GM18868 (cell line): ENCODE measurements at regions not wholly inside any gene's neighbourhood (a gene's known extent, or its start where the extent isn't known, plus 50 kb on each side); places are given as distances from the start of the nearest gene placed in this dataset.

Experiments
- ATAC-seq: cut with Tn5 transposase; IDR thresholded peaks from one replicate; pipeline ENCODE4 v1.9.1; 2021; ENCODE audit warnings: mild to moderate bottlenecking, moderate library complexity; ENCODE audit not compliant: unreplicated experiment

DNA sequence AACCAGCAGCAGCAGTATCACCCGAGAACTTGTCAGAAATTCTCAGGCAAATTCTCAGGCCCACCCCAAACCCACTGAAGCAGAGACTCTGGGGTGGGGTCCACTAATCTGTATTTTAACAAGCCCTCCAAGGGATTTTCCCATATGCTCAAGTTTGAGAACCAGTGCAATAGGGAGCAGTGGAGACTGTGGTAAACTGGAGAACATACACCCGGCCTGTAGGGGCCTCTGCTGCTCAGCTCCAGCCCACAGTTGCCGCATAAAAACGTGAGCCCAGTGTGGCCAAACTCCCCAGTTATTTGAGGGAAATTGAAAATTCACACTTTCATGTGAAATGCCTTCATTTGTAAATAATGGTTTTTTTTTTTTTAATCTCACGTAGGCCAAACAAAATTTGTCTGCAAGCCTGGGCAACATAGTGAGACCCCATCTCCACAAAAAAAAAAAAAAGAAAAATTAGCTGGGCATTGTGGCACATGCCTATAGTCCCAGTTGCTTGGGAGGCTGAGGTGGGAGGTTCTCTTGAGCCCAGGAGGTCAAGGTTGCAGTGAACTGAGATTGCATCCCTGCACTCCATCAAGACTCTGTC, 97.6 kb upstream of the ZMIZ1 start:
- ATAC-seq: no peak

DNA sequence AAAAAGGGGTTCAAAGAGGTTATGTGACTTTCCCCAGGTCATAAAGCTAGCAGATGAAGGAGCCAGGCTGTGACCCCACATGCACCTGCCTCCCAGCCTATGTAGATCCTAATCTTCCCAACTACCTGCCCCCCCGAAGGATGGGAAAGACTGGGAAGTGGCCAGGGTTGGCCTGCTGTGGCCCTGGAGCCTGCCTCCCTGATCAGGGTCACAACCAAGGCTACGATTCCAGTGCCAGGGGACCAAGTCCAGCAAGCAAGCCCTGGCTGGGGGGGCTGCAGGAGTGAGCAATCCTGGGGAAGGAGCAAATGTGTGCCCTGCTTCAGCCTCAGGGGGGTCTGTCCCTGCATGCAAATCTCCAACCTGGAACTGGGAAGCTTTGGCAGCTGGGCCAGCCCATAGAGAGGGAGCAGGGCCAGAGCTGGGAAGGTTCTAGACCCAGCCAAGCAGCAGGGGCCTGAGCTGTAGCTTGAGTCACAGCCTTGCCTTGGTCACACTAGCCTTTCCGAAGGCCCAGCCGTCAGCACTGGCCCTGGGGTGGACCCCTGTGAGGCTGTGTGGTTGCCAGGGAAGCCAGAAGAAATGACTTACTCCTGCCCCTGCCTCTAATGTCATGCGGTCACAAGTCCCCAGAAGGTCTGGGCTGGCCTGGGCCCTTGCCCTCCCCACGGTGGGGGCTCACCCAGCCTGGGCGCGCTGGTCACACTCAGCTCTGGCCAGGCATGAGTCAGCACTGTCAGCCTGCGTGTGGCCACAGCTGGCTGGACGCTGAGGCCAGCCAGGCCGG, 96.4 kb upstream of the ZMIZ1 start:
- ATAC-seq: no peak

DNA sequence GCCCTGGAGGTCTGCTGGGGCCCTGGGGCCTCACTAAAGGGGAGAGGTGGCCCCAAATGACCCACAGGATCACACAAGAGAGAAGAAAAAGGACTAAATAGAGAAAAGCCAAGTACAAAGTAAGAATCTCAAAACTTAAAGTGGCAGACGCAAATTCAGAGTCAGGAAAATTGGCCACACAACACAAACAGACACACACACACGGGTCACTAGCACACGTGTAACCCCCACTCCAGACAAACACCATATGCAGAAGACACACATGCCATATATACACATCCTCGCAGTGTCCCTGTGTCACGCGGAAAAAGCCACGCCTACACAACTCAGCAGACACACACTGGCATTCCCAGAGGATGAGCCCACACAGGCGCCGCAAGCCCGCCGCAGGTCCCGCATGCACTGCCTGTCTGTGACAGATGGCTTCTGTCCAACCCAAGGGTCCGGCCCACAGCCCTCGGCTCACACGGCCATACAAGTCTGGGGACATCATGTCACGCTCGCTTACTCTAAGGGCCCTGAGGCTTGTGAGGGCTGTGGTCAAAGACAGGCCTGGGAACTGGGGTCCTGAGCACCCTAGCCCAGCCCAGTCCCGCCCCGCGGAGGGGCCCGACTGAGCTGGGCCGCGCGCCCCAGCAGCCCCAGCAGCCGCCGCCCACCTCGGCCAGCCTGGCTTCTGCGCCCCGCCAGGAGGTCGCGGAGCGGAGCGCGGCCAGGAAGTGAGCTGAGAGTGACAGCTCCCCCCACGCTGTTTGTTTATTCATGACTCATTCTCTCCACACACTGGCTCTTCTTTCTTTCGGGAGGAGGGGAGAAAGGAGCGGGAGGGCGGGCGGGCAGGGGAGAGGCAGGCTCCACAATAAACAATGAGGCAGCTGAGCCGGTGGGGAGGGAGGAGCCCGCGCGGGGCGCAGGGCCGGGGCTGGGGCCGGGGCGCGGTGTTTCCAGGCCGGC, 95.5 kb upstream of the ZMIZ1 start:
- ATAC-seq: peak; percentile 84

DNA sequence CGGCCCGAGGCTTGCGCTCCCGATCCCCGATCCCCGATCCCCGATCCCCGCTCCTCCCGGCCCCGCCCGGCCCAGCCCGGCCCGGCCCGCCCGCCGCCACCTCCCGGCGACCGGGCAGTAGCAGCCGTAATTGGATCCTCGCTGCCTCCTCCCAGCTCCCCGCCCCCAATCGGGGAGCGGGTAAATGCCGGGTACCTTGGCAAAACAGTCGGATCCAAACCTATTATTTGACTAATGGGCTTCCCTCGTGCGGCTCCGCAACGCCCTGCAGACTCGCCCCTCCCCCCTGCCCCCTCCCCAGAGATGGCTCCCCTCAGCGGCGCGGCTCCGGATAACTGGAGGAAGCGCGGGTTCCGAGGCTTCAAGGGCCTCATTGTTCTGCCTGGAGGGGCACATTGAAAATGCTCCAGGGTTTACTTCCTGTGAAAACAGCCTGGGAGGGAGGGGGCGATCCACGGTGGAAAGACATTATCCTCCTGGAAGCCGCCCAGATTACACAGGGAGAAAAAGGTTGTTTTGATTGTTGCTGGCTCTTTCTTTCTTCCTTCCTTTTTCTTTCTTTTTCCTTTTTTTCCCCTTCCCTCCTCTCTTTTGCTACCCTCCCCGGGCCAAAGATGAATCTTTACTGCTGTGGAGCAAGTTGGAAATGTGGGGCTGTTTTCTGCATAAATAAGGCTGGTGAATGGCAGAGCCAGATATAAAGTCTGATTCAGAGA, 94.7 kb upstream of the ZMIZ1 start:
- ATAC-seq: peak; percentile 28

DNA sequence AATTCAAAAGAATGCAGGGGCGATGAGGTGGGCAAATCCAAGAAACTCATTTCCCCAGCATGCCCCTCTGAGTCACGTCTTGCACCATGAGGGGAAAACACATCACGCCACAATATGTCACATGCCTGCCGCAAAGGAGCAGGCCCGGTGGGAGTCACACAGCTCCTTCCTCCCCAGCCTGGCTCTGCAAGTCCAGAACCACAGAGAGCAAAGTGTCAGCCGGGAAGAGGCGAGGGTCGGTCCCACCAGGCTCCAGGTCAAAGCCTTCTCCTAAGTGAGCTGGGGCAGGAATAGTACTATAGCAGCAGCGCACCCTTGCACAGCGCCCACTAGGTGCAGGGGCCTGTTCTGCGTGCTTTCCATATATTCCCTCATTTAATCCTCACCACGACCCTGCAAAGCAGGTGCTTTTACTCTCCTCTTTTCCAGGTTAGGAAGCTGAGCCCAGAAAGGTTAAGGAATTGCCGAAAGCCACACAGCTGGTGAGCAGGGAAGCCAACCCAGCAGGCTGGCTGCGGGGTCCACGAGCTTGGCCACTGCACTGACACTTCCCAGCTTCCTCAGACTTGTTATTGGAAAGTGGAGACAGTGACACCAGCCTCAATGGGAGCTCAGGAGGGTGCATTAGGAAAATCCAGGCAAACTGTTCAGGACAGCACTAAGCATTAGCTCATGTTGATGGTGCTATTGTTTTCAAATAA, 94.0 kb upstream of the ZMIZ1 start:
- peak; percentile 36 for ATAC-seq

DNA sequence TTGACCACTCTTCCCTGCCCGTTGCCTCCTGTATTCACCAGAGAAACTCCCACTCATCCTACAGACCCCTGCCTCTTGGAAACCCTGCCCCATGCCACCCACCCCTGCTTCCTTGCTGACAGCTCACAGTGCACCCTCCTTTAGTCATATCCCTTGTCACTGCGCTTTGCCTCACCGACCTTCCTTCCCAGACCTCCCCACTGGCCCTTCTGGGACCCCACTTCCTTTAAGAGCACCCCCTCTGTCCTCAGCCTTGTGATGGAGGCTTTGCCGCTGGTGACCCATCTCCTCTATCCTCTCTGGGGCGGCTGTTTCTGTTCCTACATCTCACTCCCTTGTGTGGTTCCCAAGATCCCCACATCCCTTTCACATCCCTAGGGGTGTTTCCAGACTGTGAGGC, 92.8 kb upstream of the ZMIZ1 start:
- no peak for ATAC-seq

DNA sequence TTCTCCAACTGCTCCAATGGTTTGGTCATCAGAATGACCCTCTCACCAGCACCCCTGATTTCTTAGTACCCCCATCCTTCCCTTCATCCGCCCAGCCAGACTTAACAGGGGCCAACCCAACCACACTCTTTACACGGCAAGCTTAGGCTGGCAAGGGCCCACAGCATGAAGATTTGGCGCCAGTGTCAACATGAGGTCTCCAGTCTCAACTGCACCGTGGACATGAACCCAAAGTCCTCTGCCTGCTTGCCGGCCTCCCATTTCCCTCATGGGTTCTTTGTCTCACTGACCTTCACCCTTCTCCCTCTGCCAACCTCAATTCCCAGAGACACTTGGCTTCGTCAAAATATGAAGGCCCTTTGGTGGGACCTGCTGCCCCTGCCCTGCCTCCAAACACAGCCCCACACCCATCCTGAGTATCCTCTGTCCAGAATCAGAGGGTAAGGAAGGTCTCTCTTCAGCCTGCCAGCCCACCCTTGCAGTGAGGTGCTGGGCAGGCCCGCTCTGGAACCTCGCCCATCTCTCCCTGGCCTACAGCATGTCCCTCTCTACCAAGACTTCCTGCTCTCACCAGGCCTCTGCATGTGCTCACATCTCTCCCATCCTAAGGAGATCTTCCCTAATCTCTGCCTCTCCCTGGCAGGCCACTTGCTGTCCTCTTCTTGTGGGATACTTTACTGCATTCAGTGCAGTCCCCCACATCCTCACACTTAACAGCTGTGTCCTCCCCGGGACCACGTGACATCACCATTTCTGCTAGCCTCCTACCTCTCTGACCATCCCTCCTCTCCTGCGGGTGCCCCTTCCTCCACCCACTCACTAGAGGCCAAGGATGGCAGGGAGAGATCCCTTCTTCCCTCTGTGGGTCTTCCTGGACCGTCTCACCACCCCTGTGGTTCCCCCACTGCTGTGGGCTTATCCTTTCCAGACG, 91.7 kb upstream of the ZMIZ1 start:
- no peak for ATAC-seq

DNA sequence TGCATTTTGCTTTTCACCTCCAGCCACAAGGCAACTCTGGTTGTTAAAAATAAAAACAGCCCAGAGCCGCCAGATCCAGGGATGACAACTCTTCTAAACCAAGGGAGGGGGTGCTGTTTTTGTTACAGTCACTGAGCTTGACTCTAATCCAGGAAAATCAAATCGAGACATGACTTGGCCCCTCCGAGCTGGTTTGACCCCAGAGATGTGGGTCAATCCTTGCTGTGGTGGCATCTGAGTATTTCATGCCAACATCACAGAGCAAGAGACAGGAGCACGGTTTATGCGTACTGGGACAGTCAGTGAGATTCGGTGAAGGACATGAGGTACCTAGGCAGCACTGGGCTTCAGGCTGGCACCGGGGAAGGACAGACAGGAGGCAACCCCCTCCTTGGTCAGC, 88.8 kb upstream of the ZMIZ1 start:
- ATAC-seq: no peak

DNA sequence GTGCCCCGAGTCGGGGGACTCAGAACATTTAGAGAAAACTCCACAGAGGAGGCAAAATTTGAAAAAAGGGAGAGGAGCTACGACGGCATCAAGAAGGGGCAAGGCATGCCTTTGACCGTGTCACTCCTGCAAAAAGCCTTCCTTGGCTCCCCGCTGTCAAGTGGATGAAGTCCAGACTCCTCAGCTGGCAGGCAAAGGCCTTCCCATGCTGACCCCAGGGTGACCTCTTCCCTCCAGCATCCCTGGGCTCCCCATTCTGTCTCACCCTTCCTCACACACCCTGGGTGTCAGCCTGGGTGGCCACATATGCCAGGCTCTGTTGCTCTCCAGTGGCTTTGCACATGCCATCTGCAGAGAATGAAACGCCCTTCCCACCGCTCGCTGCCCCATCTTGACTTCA, 88.4 kb upstream of the ZMIZ1 start:
- no peak for ATAC-seq

DNA sequence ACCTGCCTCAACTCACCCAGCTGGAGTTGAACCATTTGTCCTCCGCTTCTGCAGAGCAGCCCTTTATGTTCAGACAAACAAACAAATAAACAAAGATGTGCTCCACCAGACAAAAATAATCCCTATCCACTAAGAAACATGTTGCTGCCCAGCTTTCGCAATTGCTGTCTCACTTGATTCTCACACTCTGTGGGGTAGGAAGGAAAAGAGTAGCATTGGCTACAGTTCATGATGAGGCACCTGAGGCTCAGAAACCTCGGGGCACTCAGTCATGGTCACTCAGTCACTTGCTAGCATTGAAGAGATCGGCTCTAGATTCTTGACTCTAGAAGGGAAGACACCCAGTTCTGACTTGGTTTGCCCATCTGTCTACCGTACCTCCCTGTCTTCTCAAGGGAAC, 88.0 kb upstream of the ZMIZ1 start:
- no peak for ATAC-seq

DNA sequence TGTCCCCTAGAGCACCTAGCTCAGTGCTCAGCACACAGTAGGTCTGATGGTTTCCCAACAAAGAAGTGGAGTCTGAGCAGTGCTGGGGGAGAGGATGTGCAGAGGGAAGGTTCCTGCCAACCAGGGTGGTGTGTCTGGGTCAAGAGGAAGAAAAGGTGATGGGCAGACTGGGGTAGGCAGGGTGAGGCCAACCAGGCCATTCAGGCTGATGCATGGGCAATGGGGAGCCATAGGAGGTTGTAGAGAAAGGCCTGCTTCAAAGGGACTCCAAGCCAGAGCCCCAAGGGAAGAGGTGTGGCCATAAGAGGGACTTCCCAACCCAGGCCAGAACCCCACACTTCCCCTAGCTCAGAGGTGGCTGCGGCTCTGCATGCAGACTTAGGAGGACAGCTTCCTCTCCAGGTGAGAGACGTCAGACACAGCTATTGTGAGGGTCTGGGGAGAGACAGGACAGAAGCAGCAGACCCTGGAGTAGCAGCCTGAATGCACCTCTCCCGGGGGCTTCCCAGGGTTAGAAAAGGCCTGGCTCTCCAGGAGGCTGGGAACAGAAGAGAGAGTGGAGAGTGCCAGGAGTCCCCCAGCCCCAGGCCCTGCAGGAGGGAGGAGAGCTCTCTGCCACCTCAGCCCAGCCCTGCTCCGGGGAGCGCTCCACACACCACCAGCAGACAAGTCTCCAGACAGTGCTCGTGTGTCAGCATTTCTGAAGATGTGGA, 87.4 kb upstream of the ZMIZ1 start:
- peak; percentile 95 for ATAC-seq

DNA sequence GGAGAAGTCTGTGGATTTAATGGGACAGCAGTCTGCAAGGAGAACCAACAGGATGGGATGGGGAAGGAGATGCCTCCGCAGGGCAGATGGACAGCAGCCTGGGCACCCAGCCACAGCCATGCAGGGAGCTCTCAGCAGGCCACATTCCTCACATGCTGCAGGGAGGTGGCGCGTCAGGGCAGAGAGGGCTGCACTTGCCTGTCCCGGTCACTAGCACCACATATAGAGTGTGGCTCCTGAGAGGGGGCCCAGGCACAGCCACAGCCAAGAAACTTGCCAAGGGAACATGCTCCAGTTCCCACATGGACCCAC, 86.8 kb upstream of the ZMIZ1 start:
- no peak for ATAC-seq

DNA sequence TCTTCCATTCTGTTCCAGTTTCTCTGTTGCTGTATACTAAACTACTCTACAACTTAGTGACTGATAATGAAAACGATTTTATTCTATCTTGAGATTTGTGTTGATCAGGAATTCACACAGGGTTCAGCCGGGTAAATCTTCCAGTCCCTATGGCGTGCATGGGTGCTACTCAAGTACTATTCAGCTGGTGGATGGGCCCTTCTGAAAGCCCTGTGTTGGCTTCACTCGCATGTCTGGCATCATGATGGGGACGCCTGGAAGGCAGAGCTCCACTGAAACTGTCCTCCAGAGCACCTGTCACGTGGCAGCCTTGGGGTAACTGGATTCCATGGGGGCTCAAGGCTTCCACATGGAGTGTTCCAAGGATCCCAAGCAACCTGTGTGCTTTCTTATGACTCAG, 86.0 kb upstream of the ZMIZ1 start:
- no peak for ATAC-seq

DNA sequence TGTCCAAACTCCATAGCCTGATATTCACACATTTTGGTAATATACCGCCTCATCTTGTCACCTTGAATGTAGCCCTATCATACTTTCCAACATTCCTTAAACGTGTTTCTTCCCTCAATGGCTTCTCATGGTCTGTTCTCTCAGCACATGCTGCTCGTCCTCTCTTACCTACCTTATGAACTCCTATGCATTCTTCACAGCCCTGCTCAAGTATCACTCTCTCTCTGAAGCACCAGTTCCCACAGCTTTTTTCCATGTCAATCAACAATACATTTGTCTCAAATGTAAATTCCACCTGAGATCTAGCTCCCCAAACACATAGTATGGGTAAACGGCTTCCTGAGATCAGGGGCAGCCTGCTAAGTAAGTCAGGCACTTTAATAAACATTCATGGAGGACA, 85.2 kb upstream of the ZMIZ1 start:
- ATAC-seq: no peak

DNA sequence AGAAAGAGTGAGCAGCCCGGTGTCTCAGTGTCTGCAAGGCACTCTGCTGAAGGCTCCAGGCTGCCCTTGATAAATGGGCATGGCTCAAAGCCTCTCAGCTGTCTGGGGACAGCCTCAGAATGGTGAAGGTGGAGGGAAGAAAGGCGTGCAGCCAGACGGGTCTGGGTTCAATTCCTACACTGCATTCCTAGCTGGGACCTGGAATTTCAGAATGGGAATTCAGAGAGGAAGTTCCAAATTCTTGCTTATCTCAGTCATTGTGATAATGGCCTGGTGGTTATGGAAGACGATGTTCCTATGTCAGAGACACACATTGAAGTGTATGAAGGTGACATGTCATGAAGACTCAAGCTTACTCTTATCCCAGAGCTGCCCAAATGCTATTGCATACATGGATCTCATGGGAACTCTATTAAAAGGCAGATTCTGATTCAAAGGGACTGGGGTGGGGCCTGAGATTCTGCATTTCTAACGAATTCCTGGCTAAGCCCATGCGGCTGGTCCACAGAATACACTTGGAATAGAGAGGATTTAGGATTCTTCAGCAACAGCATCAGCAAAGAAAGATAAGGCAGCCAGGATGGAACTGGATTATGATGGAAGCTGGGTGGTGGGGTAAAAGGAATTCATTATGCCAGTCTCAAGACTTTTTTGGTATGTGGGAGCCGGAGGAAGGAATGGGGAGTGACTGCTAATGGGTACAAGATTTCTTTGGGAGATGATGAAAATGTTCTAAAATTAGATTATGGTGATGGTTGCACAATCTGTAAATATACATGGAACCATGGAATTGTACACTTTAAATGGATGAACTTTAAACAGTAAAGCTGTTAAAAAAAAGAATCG, 82.6 kb upstream of the ZMIZ1 start:
- ATAC-seq: no peak

DNA sequence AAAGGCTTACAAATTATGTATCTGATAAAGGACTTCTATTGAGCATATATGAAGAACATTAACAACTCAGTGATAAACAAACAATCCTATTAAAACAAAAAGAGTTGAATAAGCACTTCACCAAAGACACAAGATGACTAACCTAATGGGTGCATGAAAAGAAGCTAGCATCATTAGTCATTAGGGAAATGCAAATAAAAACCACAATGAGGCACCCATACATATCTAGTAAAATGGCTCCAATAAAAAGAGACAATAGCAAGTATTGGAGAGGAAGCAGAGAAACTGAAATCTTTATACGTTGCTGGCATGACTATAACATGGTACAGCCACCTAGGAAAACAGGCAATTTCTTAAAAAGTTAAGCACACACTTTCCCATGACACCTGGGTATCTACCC, 77.6 kb upstream of the ZMIZ1 start:
- ATAC-seq: peak; percentile 58

DNA sequence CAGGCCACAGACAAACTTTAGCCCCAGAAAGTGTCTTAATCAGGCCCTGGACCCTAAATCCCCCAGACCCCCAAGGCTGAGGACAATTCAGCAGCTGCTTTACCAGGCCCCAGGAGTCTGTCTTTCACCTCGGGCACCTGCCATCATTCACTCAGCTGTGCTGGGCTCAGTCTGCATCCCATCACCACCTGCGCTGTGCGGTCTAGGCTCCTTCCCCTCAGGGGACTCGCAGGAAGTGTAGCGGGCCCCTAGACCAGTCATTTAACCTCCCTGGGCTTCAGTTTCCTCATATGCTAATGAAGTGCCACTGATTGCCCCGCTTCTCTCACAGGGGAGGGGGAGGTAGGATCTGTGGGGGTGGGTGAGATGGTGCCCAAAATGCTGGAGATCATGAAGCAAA, 76.4 kb upstream of the ZMIZ1 start:
- ATAC-seq: peak; percentile 80
